ENCODE measurements at regions not wholly inside any gene's neighbourhood (a gene's known extent, or its start where the extent isn't known, plus 50 kb on each side); places are given as distances from the start of the nearest gene placed in this dataset.

- TF ChIP-seq PPARA (CRISPR knock-in tag; IDR thresholded peaks at IDR 0.05; ENCODE audit: borderline replicate concordance), result no peak
- TF ChIP-seq GLIS3 (CRISPR knock-in tag; IDR thresholded peaks at IDR 0.05), result no peak
- no peak for TF ChIP-seq CSDC2 (CRISPR knock-in tag; IDR thresholded peaks at IDR 0.05)
- no peak for TF ChIP-seq BACH2 (CRISPR knock-in tag; IDR thresholded peaks at IDR 0.05; ENCODE audit: borderline replicate concordance)
- TF ChIP-seq TCF4 (CRISPR knock-in tag; IDR thresholded peaks at IDR 0.05; ENCODE audit: borderline replicate concordance), result no peak
- no peak for TF ChIP-seq CREB5 (CRISPR knock-in tag; IDR thresholded peaks at IDR 0.05; ENCODE audit: low read depth)
- TF ChIP-seq RARB (CRISPR knock-in tag; IDR thresholded peaks at IDR 0.05), result no peak
- TF ChIP-seq ZNF70 (CRISPR knock-in tag; IDR thresholded peaks at IDR 0.05), result no peak
- no peak for TF ChIP-seq ZNF8 (CRISPR knock-in tag; IDR thresholded peaks at IDR 0.05)
- no peak for TF ChIP-seq ZFP3 (CRISPR knock-in tag; IDR thresholded peaks at IDR 0.05)
Measured at GRCh38 chr9:105098370-105098769, 146.1 kb upstream of the SLC44A1 start.
